Jurkat, Clone E6-1 (cell line): ENCODE measurements at regions not wholly inside any gene's neighbourhood (a gene's known extent, or its start where the extent isn't known, plus 50 kb on each side); places are given as distances from the start of the nearest gene placed in this dataset.
"Not testable (repeated sequence)": the region's sequence is repeated elsewhere in the genome, so short reads cannot be mapped to it uniquely, and the experiment has no call there.

Experiments
- DNase-seq: peaks from one replicate; pipeline ENCODE4 v3.0.0-alpha.2; 2011; ENCODE audit warnings: low read depth, low spot score
- H3K4me3 ChIP-seq: 2 replicates; pipeline ENCODE4 v1.5.1; 2011; ENCODE audit warnings: mild to moderate bottlenecking, low read length, control low read depth, moderate library complexity

GRCh38 chr15:39025881-39026280, 461.3 kb upstream of the RASGRP1 start:
- DNase-seq: no peak
- H3K4me3 ChIP-seq: no peak overlapping the region

GRCh38 chr15:39028069-39028468, 463.5 kb upstream of the RASGRP1 start:
- H3K4me3 ChIP-seq: no peak overlapping the region
- no peak for DNase-seq

GRCh38 chr15:39029741-39030140, 465.1 kb upstream of the RASGRP1 start:
- no peak for DNase-seq

GRCh38 chr15:39030291-39031070, 465.9 kb upstream of the RASGRP1 start:
- no peak overlapping the region for H3K4me3 ChIP-seq
- no peak for DNase-seq

More at GRCh38 chr15:39029741-39030140, 465.1 kb upstream of the RASGRP1 start:
- no peak overlapping the region for H3K4me3 ChIP-seq

GRCh38 chr15:39031596-39031995, 467.0 kb upstream of the RASGRP1 start:
- no peak overlapping the region for H3K4me3 ChIP-seq

GRCh38 chr15:39034816-39035215, 470.2 kb upstream of the RASGRP1 start:
- H3K4me3 ChIP-seq: no peak overlapping the region
- no peak for DNase-seq

More at GRCh38 chr15:39031596-39031995, 467.0 kb upstream of the RASGRP1 start:
- DNase-seq: no peak

GRCh38 chr15:39037611-39038010, 473.0 kb upstream of the RASGRP1 start:
- H3K4me3 ChIP-seq, DNase-seq: not testable (repeated sequence)

GRCh38 chr15:39040861-39041260, 476.2 kb upstream of the RASGRP1 start:
- H3K4me3 ChIP-seq: no peak overlapping the region
- no peak for DNase-seq

GRCh38 chr15:39041979-39042495, 477.4 kb upstream of the RASGRP1 start:
- no peak for DNase-seq
- H3K4me3 ChIP-seq: no peak overlapping the region

- DNase-seq: no peak
- H3K4me3 ChIP-seq: no peak overlapping the region
Observed at GRCh38 chr15:39051626-39052322, 487.2 kb upstream of the RASGRP1 start.

GRCh38 chr15:39052323-39052705, 487.7 kb upstream of the RASGRP1 start:
- H3K4me3 ChIP-seq: no peak overlapping the region

GRCh38 chr15:39053480-39053879, 488.9 kb upstream of the RASGRP1 start:
- H3K4me3 ChIP-seq: no peak overlapping the region
- DNase-seq: no peak

More at GRCh38 chr15:39052323-39052705, 487.7 kb upstream of the RASGRP1 start:
- DNase-seq: no peak

- no peak for DNase-seq
- H3K4me3 ChIP-seq: no peak overlapping the region
Observed at GRCh38 chr15:39054128-39054732, 489.6 kb upstream of the RASGRP1 start.

- H3K4me3 ChIP-seq: no peak overlapping the region
- DNase-seq: no peak
Observed at GRCh38 chr15:39056357-39056756, 491.7 kb upstream of the RASGRP1 start.

GRCh38 chr15:39058351-39059131, 493.9 kb upstream of the RASGRP1 start:
- DNase-seq: no peak

GRCh38 chr15:39059917-39060316, 495.3 kb upstream of the RASGRP1 start:
- no peak overlapping the region for H3K4me3 ChIP-seq
- DNase-seq: no peak

More at GRCh38 chr15:39058351-39059131, 493.9 kb upstream of the RASGRP1 start:
- no peak overlapping the region for H3K4me3 ChIP-seq

- DNase-seq: no peak
- no peak overlapping the region for H3K4me3 ChIP-seq
Observed at GRCh38 chr15:39061952-39062464, 497.4 kb upstream of the RASGRP1 start.

- no peak overlapping the region for H3K4me3 ChIP-seq
- DNase-seq: no peak
Observed at GRCh38 chr15:39066677-39067076, 502.1 kb upstream of the RASGRP1 start.
